HFFc6 (cell line): ENCODE measurements at regions not wholly inside any gene's neighbourhood (a gene's known extent, or its start where the extent isn't known, plus 50 kb on each side); places are given as distances from the start of the nearest gene placed in this dataset.

Source experiments
- DNase-seq: peaks from one replicate; pipeline ENCODE4 v3.0.0-alpha.2; 2018
- H3K27ac Mint-ChIP-seq: 2 replicates; pipeline ENCODE4 v1.8.0; 2020; ENCODE audit warnings: mild to moderate bottlenecking, mixed read lengths
- H3K27me3 Mint-ChIP-seq: 2 replicates; pipeline ENCODE4 v1.8.0; 2021; ENCODE audit warnings: mild to moderate bottlenecking, moderate library complexity, mixed read lengths; ENCODE audit not compliant: insufficient read depth
- H3K36me3 Mint-ChIP-seq: 2 replicates; pipeline ENCODE4 v1.8.0; 2021; ENCODE audit warnings: low read depth, mixed read lengths
- H3K4me1 Mint-ChIP-seq: 2 replicates; pipeline ENCODE4 v1.8.0; 2020; ENCODE audit warnings: low read depth, mixed read lengths
- H3K4me3 Mint-ChIP-seq: 2 replicates; pipeline ENCODE4 v1.8.0; 2020; ENCODE audit warnings: mild to moderate bottlenecking, moderate library complexity, mixed read lengths
- H3K9me3 Mint-ChIP-seq: 2 replicates; pipeline ENCODE4 v1.8.0; 2020; ENCODE audit warnings: mild to moderate bottlenecking, mixed read lengths
- CTCF ChIP-seq: fragments of 200-600 bp; sonication (generic); IDR thresholded peaks from 2 replicates; pipeline ENCODE4 v1.5.0; 2021; ENCODE audit warnings: antibody characterized with exemption, mild to moderate bottlenecking

DNA sequence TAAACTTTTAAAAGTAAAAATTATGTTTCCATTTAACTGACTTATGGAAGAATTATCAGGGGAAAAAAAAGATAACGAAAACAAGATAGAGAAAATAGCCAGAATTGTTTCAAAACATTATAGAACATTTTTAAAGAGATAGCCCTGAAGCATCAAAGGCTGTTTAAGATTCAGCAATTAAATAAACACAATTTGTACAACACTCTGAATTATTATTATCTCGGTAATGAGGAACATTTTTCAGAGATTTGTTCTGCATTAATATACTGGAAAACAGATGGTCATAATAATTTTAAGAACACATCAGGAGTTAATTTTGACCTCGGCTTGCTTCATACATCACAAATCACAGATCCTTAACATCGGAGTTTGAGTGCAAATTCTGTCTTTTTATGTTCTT lies 643.8 kb downstream of the SORCS1 start:
- Mint-ChIP-seq H3K27me3 (no peaks in the 10 kb centered on the region), H3K36me3 (no peaks in the 10 kb centered on the region), H3K4me3 (no peak overlapping the region; the same call in 1 of the 2 replicates), H3K9me3 (no peaks in the 10 kb centered on the region), H3K4me1 (peaks cover 16% of the 10 kb centered on the region; the same call in 1 of the 2 replicates), H3K27ac (no peak overlapping the region)
- TF ChIP-seq CTCF = no peak
- no peak for DNase-seq

- DNase-seq = no peak
- Mint-ChIP-seq H3K36me3 (no peaks in the 10 kb centered on the region), H3K9me3 (no peaks in the 10 kb centered on the region), H3K4me1 (peaks cover 22% of the 10 kb centered on the region; the same call in 1 of the 2 replicates), H3K27ac (no peak overlapping the region), H3K27me3 (no peaks in the 10 kb centered on the region), H3K4me3 (no peak overlapping the region)
- TF ChIP-seq CTCF = no peak
These were observed 645.0 kb downstream of the SORCS1 start for GRCh38 chr10:106519376-106520030.

DNA sequence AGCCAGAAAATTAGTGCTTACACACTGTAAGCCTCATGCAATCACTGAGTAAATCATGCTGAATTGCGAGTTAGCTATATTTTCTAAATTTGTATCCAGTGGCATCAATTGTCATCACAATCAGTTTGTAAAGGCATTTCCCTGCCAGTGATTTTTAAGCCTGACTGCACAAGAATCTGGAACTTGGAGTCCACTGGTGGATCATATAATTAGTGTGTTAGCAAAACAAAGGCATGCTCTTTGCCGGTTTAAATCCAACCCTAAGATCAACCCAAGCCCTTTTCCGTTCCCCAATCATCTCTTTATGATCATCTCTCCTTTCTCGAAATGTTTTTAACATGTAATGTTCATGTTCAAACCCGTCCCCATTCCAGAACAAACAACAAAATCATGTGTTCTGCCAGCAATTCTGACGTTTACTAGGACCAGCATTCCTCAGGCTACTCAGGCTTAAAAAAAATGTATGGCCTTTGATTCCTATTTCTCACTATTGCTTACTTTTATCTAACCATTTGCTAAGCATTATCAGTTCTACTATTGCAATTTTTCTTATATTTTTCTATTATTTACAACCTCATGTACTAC lies 649.2 kb downstream of the SORCS1 start:
- Mint-ChIP-seq H3K36me3 (no peaks in the 10 kb centered on the region), H3K27ac (no peak overlapping the region; the same call in 1 of the 2 replicates), H3K27me3 (0 out of 2 replicates have a peak, but pooled peaks cover 1% of the 10 kb centered on the region), H3K9me3 (no peaks in the 10 kb centered on the region), H3K4me1 (peaks cover 19% of the 10 kb centered on the region; the same call in 1 of the 2 replicates), H3K4me3 (peak overlapping the region; percentile 4; the same call in 1 of the 2 replicates)
- no peak for TF ChIP-seq CTCF
- no peak for DNase-seq

DNA sequence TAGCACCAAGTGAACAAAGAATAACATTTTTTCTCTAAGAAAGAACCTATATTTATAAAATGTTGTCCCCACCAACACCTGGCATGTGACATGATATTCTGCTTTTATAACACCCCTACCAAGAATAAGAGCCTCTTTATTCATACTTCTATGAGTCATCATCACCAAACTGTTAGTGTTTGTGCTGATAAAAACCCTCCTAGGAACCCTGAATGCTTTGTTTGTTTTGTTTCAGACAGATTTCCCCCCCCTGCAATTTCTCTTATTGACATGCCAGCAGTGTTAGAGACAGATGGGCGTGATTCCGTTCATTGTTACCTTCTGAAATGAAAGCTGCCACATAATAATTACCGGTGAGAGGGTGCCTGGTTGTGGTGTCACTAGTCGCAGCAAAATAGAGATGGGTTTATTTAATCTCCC lies 651.1 kb downstream of the SORCS1 start:
- Mint-ChIP-seq H3K4me3 (no peak overlapping the region), H3K4me1 (peaks cover 21% of the 10 kb centered on the region), H3K9me3 (no peaks in the 10 kb centered on the region), H3K27ac (no peak overlapping the region), H3K36me3 (no peaks in the 10 kb centered on the region), H3K27me3 (peaks cover 1% of the 10 kb centered on the region; the same call in 1 of the 2 replicates)
- no peak for DNase-seq
- TF ChIP-seq CTCF = no peak

DNA sequence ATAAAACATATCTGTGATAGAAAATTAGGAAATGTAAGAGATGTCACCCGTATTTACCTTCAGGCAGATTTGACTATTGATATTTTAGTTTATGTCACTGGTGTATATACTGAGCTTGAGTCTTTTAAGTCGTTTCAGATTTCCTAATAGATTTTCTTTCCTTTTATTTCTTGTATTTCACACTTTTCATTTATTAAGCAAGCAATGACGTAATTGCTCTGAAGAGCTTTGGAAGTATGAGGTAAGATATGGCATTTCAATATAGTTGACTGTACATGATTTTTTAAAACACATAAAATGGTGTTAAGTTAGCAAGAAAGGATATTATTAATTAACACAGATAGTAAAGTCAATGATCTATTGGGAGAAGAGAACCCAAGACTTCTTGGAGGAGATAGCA lies 652.6 kb downstream of the SORCS1 start:
- no peak for DNase-seq
- no peak overlapping the region for H3K4me3 Mint-ChIP-seq
- H3K9me3 Mint-ChIP-seq = no peaks in the 10 kb centered on the region
- no peaks in the 10 kb centered on the region for H3K36me3 Mint-ChIP-seq
- H3K27ac Mint-ChIP-seq = no peak overlapping the region
- no peak for TF ChIP-seq CTCF
- peaks cover 1% of the 10 kb centered on the region; the same call in 1 of the 2 replicates for H3K27me3 Mint-ChIP-seq
- peaks cover 30% of the 10 kb centered on the region for H3K4me1 Mint-ChIP-seq
